HepG2 (cell line): ENCODE measurements at regions not wholly inside any gene's neighbourhood (a gene's known extent, or its start where the extent isn't known, plus 50 kb on each side); places are given as distances from the start of the nearest gene placed in this dataset.

Source experiments
- HMGXB4 ChIP-seq, 2 experiments: sonication (generic) in 1 of 2; formaldehyde crosslinking in 1 of 2; IDR thresholded peaks; 2 replicates each; pipeline versions ENCODE4 v1.4.0 to v1.6.1; 2018 to 2020; ENCODE audit warnings: missing genetic modification reagents in 2 of 2, borderline replicate concordance in 1 of 2, low read depth in 1 of 2, mild to moderate bottlenecking in 1 of 2, missing biosample characterization in 1 of 2
- HNRNPL ChIP-seq: fragments of 200-400 bp; formaldehyde crosslinking; IDR thresholded peaks from 2 replicates; pipeline ENCODE4 v1.6.1; 2017; ENCODE audit warnings: mild to moderate bottlenecking, low read depth, low read length
- MXD1 ChIP-seq: sonication (generic); formaldehyde crosslinking; IDR thresholded peaks from 2 replicates; pipeline ENCODE4 v1.4.0; 2020; ENCODE audit warnings: mild to moderate bottlenecking, missing genetic modification reagents
- NFIB ChIP-seq: sonication (generic); formaldehyde crosslinking; IDR thresholded peaks from 2 replicates; pipeline ENCODE4 v1.9.0; 2021; ENCODE audit warnings: missing genetic modification reagents, mild to moderate bottlenecking, borderline replicate concordance
- PRDM10 ChIP-seq: sonication (generic); formaldehyde crosslinking; IDR thresholded peaks from 2 replicates; pipeline ENCODE4 v1.4.0; 2020; ENCODE audit warnings: low read depth, missing genetic modification reagents
- TOPORS ChIP-seq: sonication (generic); formaldehyde crosslinking; IDR thresholded peaks from 2 replicates; pipeline ENCODE4 v1.8.0; 2023; ENCODE audit warnings: mild to moderate bottlenecking, missing genetic modification reagents
- YY1 ChIP-seq: IDR thresholded peaks from 2 replicates; pipeline ENCODE4 v1.6.1; 2011; ENCODE audit warnings: low read length, low read depth, moderate library complexity, mild to moderate bottlenecking; ENCODE audit not compliant: insufficient read depth, insufficient replicate concordance
- ZBTB4 ChIP-seq: sonication (generic); formaldehyde crosslinking; IDR thresholded peaks from 2 replicates; pipeline ENCODE4 v1.4.0; 2020; ENCODE audit warnings: missing genetic modification reagents, mild to moderate bottlenecking, borderline replicate concordance
- ZFAT ChIP-seq: sonication (generic); formaldehyde crosslinking; conservative IDR thresholded peaks from 2 replicates; pipeline ENCODE4 v1.8.1; 2023; ENCODE audit warnings: missing genetic modification reagents, inconsistent platforms
- ZNF260 ChIP-seq: sonication (generic); formaldehyde crosslinking; IDR thresholded peaks from 2 replicates; pipeline ENCODE4 v1.4.0; 2020; ENCODE audit warnings: missing genetic modification reagents, low read depth, mild to moderate bottlenecking, borderline replicate concordance
- ZNF563 ChIP-seq: sonication (generic); formaldehyde crosslinking; IDR thresholded peaks from 2 replicates; pipeline ENCODE4 v1.8.0; 2022; ENCODE audit warnings: mild to moderate bottlenecking, moderate library complexity, missing genetic modification reagents
- ZNF639 ChIP-seq: conservative IDR thresholded peaks from 2 replicates; pipeline ENCODE4 v1.6.1; 2018; ENCODE audit warnings: missing genetic modification reagents
- ZNF7 ChIP-seq: IDR thresholded peaks from 2 replicates; pipeline ENCODE4 v1.6.1; 2016; ENCODE audit warnings: missing biosample characterization, missing genetic modification reagents
- ZNF800 ChIP-seq: sonication (generic); formaldehyde crosslinking; IDR thresholded peaks from 2 replicates; pipeline ENCODE4 v1.4.0; 2020; ENCODE audit warnings: missing genetic modification reagents

GRCh38 chr20:59515013-59515905 is 89.1 kb upstream of the PHACTR3 start (continued):
- TF ChIP-seq ZNF800, result 0 out of 2 replicates have a peak, but pooled peaks have one; percentile 37
- TF ChIP-seq ZNF563 (CRISPR knock-in tag), result no peak
- TF ChIP-seq NFIB (CRISPR knock-in tag), result no peak
- TF ChIP-seq ZBTB4 (CRISPR knock-in tag), result no peak
- no peak for TF ChIP-seq ZNF7 (CRISPR knock-in tag)
- no peak for TF ChIP-seq PRDM10 (CRISPR knock-in tag)
- 0 out of 4 replicates have a peak, but pooled peaks have one; percentile 43 to 44 for TF ChIP-seq HMGXB4 (CRISPR knock-in tag; IDR thresholded peaks at IDR 0.05; ENCODE audit: borderline replicate concordance in 1 of 2, low read depth in 1 of 2)
- no peak for TF ChIP-seq ZNF639 (CRISPR knock-in tag)
- peak; percentile 79 for TF ChIP-seq YY1
- no peak for TF ChIP-seq HNRNPL
- TF ChIP-seq MXD1, result no peak
- no peak for TF ChIP-seq TOPORS (CRISPR knock-in tag)
- TF ChIP-seq ZNF260 (CRISPR knock-in tag), result no peak
- TF ChIP-seq ZFAT (CRISPR knock-in tag), result no peak
